HG02678 (cell line): ENCODE measurements at regions not wholly inside any gene's neighbourhood (a gene's known extent, or its start where the extent isn't known, plus 50 kb on each side); places are given as distances from the start of the nearest gene placed in this dataset.
"Not testable (repeated sequence)": the region's sequence is repeated elsewhere in the genome, so short reads cannot be mapped to it uniquely, and the experiment has no call there.

ENCODE experiments used
- ATAC-seq: cut with Tn5 transposase; IDR thresholded peaks from one replicate; pipeline ENCODE4 v1.9.1; 2021; ENCODE audit warnings: mild to moderate bottlenecking, moderate library complexity; ENCODE audit not compliant: unreplicated experiment

DNA sequence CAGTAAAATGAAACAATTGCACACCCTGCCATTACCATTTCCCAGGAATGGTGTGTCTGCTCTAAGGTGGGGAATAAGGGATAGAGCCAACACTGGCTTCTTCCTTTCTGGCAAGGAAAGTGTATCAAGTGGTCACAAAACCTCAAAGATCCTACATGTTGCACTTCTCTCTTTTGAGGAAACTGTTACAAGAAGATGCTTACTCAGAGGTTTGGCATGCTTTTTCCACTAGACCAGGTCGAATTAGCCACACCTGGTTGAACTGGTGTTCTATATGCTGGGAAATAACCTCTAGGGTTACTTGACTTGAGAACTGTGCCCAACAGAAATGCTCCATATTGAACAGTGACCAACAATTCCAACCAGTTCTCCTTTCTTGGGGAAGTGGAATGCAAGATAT, 102.9 kb downstream of the LRRN1 start:
- ATAC-seq: no peak

- no peak for ATAC-seq
Measured at GRCh38 chr3:3906171-3906570, 106.9 kb downstream of the LRRN1 start.

GRCh38 chr3:3907023-3907422, 107.8 kb downstream of the LRRN1 start:
- no peak for ATAC-seq

GRCh38 chr3:3918763-3919162, 119.5 kb downstream of the LRRN1 start:
- ATAC-seq: no peak

GRCh38 chr3:3919316-3919715, 120.1 kb downstream of the LRRN1 start:
- no peak for ATAC-seq

DNA sequence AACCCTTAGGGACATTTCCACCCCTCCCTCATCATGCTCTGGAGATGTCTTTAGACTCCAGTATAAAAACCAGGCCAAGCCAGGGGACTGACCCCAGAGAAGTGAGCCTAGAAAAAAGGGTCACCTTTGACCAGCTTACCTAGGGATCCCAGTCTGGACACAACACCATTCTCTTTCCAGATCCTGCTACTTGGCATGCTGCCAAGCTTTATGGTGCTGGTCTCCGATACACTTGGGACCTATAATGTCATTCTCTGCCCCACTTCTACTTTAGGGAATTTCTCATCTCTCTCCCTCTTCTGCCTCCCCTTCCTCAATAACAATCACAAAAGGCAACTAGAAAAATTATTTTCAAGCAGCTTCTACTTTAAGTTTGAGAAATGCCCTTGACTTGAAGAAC, 124.4 kb downstream of the LRRN1 start:
- ATAC-seq: no peak

- no peak for ATAC-seq
Measured at GRCh38 chr3:3927198-3927597, 128.0 kb downstream of the LRRN1 start.

- ATAC-seq: no peak
Measured at GRCh38 chr3:3927965-3928364, 128.7 kb downstream of the LRRN1 start.

DNA sequence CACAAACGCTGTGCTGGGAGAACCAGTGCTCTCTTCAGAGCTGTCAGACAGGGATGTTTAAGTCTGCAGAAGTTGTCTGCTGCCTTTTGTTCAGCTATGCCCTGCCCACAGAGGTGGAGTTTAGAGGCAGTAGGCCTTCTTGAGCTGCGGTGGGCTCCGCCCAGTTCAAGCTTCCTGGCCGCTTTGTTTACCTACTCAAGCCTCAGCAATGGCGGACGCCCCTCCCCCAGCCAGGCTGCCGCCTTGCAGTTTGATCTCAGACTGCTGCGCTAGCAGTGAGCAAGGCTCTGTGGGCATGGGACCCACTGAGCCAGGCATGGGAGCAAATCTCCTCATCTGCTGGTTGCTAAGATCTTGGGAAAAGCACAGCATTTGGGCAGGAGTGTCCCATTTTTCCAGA, 142.1 kb downstream of the LRRN1 start:
- ATAC-seq: not testable (repeated sequence)

GRCh38 chr3:3951071-3951470, 151.8 kb downstream of the LRRN1 start:
- no peak for ATAC-seq

DNA sequence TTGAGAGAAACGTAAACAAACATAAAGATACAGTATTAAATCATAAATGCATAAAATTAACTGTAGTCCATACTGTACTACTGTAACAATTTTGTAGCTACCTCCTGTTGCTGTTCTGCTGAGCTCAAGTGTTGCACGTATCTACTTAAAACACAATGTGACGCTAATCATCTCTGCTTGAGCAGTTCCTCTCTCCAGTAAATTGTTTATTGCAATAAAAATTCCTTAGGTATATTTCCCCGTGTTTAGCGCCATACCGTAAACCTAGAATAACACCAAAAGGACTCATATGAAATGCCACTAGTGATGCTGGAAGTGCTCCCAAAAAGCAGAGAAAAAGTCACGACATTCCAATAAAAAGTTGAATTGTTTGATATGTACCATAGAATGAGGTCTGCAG, 152.3 kb downstream of the LRRN1 start:
- ATAC-seq: no peak

- ATAC-seq: not testable (repeated sequence)
Measured at GRCh38 chr3:3962867-3963266, 163.6 kb downstream of the LRRN1 start.

DNA sequence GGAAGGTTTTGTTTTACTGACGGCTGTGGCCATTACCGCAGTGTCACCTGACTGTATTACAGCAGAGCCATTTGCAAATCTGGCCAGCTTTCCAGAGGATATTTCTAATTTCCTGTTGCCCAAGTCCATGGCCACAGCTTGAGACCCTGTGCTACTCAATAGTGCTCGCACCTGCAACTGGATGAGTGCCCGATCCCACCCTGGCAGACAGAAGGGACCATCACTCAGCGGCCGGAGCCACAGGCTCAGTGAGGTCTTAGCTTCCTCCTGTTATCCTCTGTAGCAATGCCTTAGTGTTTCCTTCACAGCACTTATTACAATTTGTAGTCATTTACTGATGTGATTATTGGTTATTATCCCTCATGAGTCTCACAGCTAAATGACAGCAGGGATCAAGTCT, 184.8 kb downstream of the LRRN1 start:
- ATAC-seq: no peak

- no peak for ATAC-seq
Measured at GRCh38 chr3:3991598-3991997, 192.4 kb downstream of the LRRN1 start.

GRCh38 chr3:3992312-3992874, 193.2 kb downstream of the LRRN1 start:
- ATAC-seq: no peak

GRCh38 chr3:3998140-3998922, 199.1 kb downstream of the LRRN1 start:
- ATAC-seq: peak; percentile 85

DNA sequence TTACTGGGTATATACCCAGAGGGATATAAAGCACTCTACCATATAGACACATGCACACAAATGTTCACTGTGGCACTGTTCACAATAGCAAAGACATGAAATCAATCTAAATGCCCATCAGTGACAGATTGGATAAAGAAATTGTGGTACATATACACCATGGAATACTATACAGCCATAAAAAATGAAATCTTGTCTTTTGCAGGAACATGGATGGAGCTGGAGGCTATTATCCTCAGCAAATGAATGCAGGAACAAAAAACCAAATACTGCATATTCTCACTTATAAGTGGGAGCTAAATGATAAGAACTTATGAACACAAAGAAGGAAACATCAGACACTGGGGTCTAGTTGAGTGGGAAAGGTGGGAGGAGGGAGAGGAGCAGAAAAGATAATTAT, 200.1 kb downstream of the LRRN1 start:
- not testable (repeated sequence) for ATAC-seq

GRCh38 chr3:4001976-4002375, 202.7 kb downstream of the LRRN1 start:
- ATAC-seq: no peak

- ATAC-seq: no peak
Measured at GRCh38 chr3:4006288-4006687, 207.1 kb downstream of the LRRN1 start.

GRCh38 chr3:4008205-4008604, 209.0 kb downstream of the LRRN1 start:
- no peak for ATAC-seq

GRCh38 chr3:4011166-4011565, 211.9 kb downstream of the LRRN1 start:
- ATAC-seq: no peak

GRCh38 chr3:4015426-4015825, 216.2 kb downstream of the LRRN1 start:
- no peak for ATAC-seq

GRCh38 chr3:4019501-4019900, 220.3 kb downstream of the LRRN1 start:
- no peak for ATAC-seq
